Smooth muscle cell (in vitro differentiated cells): ENCODE measurements at regions not wholly inside any gene's neighbourhood (a gene's known extent, or its start where the extent isn't known, plus 50 kb on each side); places are given as distances from the start of the nearest gene placed in this dataset.

Source experiments
- DNase-seq: peaks from one replicate; lab custom pipeline; 2025; ENCODE audit not compliant: unreplicated experiment; lab: John Stamatoyannopoulos, UW
- H2AFZ ChIP-seq: fragments of 200-600 bp; sonication (generic); 2 replicates; pipeline ENCODE4 v1.6.0; 2016; ENCODE audit warnings: antibody characterized with exemption, low read depth, mild to moderate bottlenecking
- H3F3A ChIP-seq: fragments of 200-600 bp; sonication (generic); 2 replicates; pipeline ENCODE4 v1.6.0; 2017; ENCODE audit warnings: antibody characterized with exemption, low read depth
- H3K27ac ChIP-seq: fragments of 200-600 bp; sonication (generic); 2 replicates; pipeline ENCODE4 v1.5.1; 2016; ENCODE audit warnings: low read depth, mild to moderate bottlenecking
- H3K27me3 ChIP-seq: fragments of 200-600 bp; sonication (generic); 2 replicates; pipeline ENCODE4 v1.6.1; 2016; ENCODE audit warnings: low read depth, mild to moderate bottlenecking
- H3K36me3 ChIP-seq: fragments of 200-600 bp; sonication (generic); 2 replicates; pipeline ENCODE4 v1.5.1; 2016; ENCODE audit warnings: low read depth
- H3K4me1 ChIP-seq: fragments of 200-600 bp; sonication (generic); 2 replicates; pipeline ENCODE4 v1.5.1; 2016; ENCODE audit warnings: low read depth
- H3K4me2 ChIP-seq: fragments of 200-600 bp; sonication (generic); 2 replicates; pipeline ENCODE4 v1.6.0; 2016; ENCODE audit warnings: mild to moderate bottlenecking
- H3K4me3 ChIP-seq: fragments of 200-600 bp; sonication (generic); 2 replicates; pipeline ENCODE4 v1.5.1; 2016; ENCODE audit warnings: mild to moderate bottlenecking
- H3K79me2 ChIP-seq: fragments of 200-600 bp; sonication (generic); 2 replicates; pipeline ENCODE4 v1.6.0; 2016; ENCODE audit warnings: low read depth, mild to moderate bottlenecking
- H3K9ac ChIP-seq: fragments of 200-600 bp; sonication (generic); 2 replicates; pipeline ENCODE4 v1.6.0; 2016; ENCODE audit warnings: low read depth
- H3K9me3 ChIP-seq: fragments of 200-600 bp; sonication (generic); replicated peaks from 2 replicates; pipeline ENCODE4 v1.5.1; 2016; ENCODE audit warnings: low read depth
- H4K20me1 ChIP-seq: fragments of 200-600 bp; sonication (generic); 2 replicates; pipeline ENCODE4 v1.6.0; 2016; ENCODE audit warnings: low read depth
- WGBS: methylation state at CpG from one replicate; pipeline ENCODE4 v1.1.7; 2016; ENCODE audit warnings: low lambda C conversion rate; 5-methylcytosine and 5-hydroxymethylcytosine counted together
- TF ChIP-seq, protein P1 (sequence below): fragments of 200-600 bp; sonication (generic); IDR thresholded peaks from 2 replicates; pipeline ENCODE4 v1.5.1; 2017; ENCODE audit warnings: borderline replicate concordance, mild to moderate bottlenecking, antibody characterized with exemption; ENCODE audit not compliant: insufficient read depth, poor library complexity, severe bottlenecking

- Histone ChIP-seq H3K4me2 (no peak overlapping the region), H3K27ac (no peak overlapping the region), H3F3A (no peaks in the 10 kb centered on the region), H3K36me3 (no peaks in the 10 kb centered on the region), H3K79me2 (no peaks in the 10 kb centered on the region), H3K27me3 (no peaks in the 10 kb centered on the region), H3K4me1 (no peaks in the 10 kb centered on the region), H2AFZ (no peak overlapping the region), H3K9me3 (no peaks in the 10 kb centered on the region), H3K4me3 (no peak overlapping the region), H4K20me1 (no peaks in the 10 kb centered on the region), H3K9ac (no peak overlapping the region)
- TF ChIP-seq, protein P1, sequence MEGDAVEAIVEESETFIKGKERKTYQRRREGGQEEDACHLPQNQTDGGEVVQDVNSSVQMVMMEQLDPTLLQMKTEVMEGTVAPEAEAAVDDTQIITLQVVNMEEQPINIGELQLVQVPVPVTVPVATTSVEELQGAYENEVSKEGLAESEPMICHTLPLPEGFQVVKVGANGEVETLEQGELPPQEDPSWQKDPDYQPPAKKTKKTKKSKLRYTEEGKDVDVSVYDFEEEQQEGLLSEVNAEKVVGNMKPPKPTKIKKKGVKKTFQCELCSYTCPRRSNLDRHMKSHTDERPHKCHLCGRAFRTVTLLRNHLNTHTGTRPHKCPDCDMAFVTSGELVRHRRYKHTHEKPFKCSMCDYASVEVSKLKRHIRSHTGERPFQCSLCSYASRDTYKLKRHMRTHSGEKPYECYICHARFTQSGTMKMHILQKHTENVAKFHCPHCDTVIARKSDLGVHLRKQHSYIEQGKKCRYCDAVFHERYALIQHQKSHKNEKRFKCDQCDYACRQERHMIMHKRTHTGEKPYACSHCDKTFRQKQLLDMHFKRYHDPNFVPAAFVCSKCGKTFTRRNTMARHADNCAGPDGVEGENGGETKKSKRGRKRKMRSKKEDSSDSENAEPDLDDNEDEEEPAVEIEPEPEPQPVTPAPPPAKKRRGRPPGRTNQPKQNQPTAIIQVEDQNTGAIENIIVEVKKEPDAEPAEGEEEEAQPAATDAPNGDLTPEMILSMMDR = no peak
- DNase-seq = no peak
- WGBS = 82% methylated on average over 2 of the region's 2 CpGs
Observed at GRCh38 chr12:61934564-61934963, 325.6 kb upstream of the USP15 start.

GRCh38 chr12:61939977-61940376 is 320.2 kb upstream of the USP15 start:
- H3F3A ChIP-seq = no peaks in the 10 kb centered on the region
- H3K4me3 ChIP-seq = no peak overlapping the region
- H3K9me3 ChIP-seq = no peaks in the 10 kb centered on the region
- no peak overlapping the region for H3K4me2 ChIP-seq
- H4K20me1 ChIP-seq = no peaks in the 10 kb centered on the region
- H3K4me1 ChIP-seq = no peaks in the 10 kb centered on the region
- H2AFZ ChIP-seq = no peak overlapping the region
- TF ChIP-seq, protein P1 = no peak
- no peak overlapping the region for H3K27ac ChIP-seq
- H3K27me3 ChIP-seq = no peaks in the 10 kb centered on the region
- H3K9ac ChIP-seq = no peak overlapping the region
- no peak for DNase-seq
- no peaks in the 10 kb centered on the region for H3K36me3 ChIP-seq
- H3K79me2 ChIP-seq = no peaks in the 10 kb centered on the region

- WGBS = 29% methylated on average over 1 of the region's 1 CpG
- Histone ChIP-seq H3K27ac (no peak overlapping the region), H3F3A (no peaks in the 10 kb centered on the region), H3K4me3 (no peak overlapping the region), H3K4me1 (no peaks in the 10 kb centered on the region), H2AFZ (no peak overlapping the region), H3K79me2 (no peaks in the 10 kb centered on the region), H3K9me3 (no peaks in the 10 kb centered on the region), H3K4me2 (no peak overlapping the region), H3K27me3 (no peaks in the 10 kb centered on the region), H3K9ac (no peak overlapping the region), H3K36me3 (no peaks in the 10 kb centered on the region), H4K20me1 (no peaks in the 10 kb centered on the region)
- DNase-seq = no peak
- TF ChIP-seq, protein P1 = no peak
Observed at GRCh38 chr12:61956545-61956944, 303.7 kb upstream of the USP15 start.

GRCh38 chr12:61974461-61974860 is 285.7 kb upstream of the USP15 start:
- H3K9me3 ChIP-seq = no peaks in the 10 kb centered on the region
- 79% methylated on average over 1 of the region's 1 CpG for WGBS
- DNase-seq = no peak

More at GRCh38 chr12:61974461-61974860, 285.7 kb upstream of the USP15 start:
- Histone ChIP-seq H3K4me2 (no peak overlapping the region), H3K79me2 (no peaks in the 10 kb centered on the region), H2AFZ (no peak overlapping the region), H3K27me3 (no peaks in the 10 kb centered on the region), H3K9ac (no peak overlapping the region), H3K4me1 (no peaks in the 10 kb centered on the region), H3K27ac (no peak overlapping the region), H3K4me3 (no peak overlapping the region), H4K20me1 (no peaks in the 10 kb centered on the region), H3K36me3 (no peaks in the 10 kb centered on the region), H3F3A (no peaks in the 10 kb centered on the region)
- TF ChIP-seq, protein P1 = no peak
